ENCODE measurements at regions not wholly inside any gene's neighbourhood (a gene's known extent, or its start where the extent isn't known, plus 50 kb on each side); places are given as distances from the start of the nearest gene placed in this dataset.

DNA sequence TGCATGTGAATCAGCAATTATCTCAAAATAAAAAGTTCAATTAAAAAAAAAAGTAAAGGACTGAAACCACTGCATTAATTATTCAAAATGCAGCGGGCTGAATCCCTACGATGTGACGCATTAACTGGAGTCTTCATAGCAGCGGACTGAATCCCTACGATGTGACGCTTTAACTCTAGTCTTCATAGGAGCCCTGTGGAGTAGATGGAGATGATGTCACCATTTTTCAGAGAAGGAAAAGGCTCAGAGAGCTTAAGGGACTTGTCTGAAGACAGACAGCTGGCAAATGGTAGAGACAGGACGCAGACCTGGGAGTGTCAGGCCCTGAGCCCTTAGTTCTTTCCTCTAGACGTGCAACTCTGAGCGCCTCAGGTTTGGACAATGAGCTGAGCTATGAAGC, 168.0 kb upstream of the MYL2 start:
- no peak for TF ChIP-seq ESRRG (CRISPR knock-in tag; IDR thresholded peaks at IDR 0.05)
- no peak for TF ChIP-seq CSDC2 (CRISPR knock-in tag; IDR thresholded peaks at IDR 0.05)
- no peak for TF ChIP-seq RARB (CRISPR knock-in tag; IDR thresholded peaks at IDR 0.05)
- TF ChIP-seq ISL1 (CRISPR knock-in tag; IDR thresholded peaks at IDR 0.05), result no peak
- TF ChIP-seq, protein P1, sequence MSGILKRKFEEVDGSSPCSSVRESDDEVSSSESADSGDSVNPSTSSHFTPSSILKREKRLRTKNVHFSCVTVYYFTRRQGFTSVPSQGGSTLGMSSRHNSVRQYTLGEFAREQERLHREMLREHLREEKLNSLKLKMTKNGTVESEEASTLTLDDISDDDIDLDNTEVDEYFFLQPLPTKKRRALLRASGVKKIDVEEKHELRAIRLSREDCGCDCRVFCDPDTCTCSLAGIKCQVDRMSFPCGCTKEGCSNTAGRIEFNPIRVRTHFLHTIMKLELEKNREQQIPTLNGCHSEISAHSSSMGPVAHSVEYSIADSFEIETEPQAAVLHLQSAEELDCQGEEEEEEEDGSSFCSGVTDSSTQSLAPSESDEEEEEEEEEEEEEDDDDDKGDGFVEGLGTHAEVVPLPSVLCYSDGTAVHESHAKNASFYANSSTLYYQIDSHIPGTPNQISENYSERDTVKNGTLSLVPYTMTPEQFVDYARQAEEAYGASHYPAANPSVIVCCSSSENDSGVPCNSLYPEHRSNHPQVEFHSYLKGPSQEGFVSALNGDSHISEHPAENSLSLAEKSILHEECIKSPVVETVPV (CRISPR knock-in tag; IDR thresholded peaks at IDR 0.05), result no peak
- no peak for TF ChIP-seq ZFP3 (CRISPR knock-in tag; IDR thresholded peaks at IDR 0.05)
- no peak for TF ChIP-seq GLIS3 (CRISPR knock-in tag; IDR thresholded peaks at IDR 0.05)
- no peak for TF ChIP-seq ZNF565 (CRISPR knock-in tag; conservative IDR thresholded peaks at IDR 0.05; ENCODE audit: low read depth)
- no peak for TF ChIP-seq ZC3H10 (CRISPR knock-in tag; IDR thresholded peaks at IDR 0.05)
- TF ChIP-seq OSR1 (CRISPR knock-in tag; IDR thresholded peaks at IDR 0.05), result no peak
- no peak for TF ChIP-seq ARNTL (CRISPR knock-in tag; IDR thresholded peaks at IDR 0.05; ENCODE audit: borderline replicate concordance, low read depth)
- no peak for TF ChIP-seq SNAI2 (CRISPR knock-in tag; IDR thresholded peaks at IDR 0.05)
- TF ChIP-seq ZNF8 (CRISPR knock-in tag; IDR thresholded peaks at IDR 0.05), result no peak
- TF ChIP-seq, protein P2, sequence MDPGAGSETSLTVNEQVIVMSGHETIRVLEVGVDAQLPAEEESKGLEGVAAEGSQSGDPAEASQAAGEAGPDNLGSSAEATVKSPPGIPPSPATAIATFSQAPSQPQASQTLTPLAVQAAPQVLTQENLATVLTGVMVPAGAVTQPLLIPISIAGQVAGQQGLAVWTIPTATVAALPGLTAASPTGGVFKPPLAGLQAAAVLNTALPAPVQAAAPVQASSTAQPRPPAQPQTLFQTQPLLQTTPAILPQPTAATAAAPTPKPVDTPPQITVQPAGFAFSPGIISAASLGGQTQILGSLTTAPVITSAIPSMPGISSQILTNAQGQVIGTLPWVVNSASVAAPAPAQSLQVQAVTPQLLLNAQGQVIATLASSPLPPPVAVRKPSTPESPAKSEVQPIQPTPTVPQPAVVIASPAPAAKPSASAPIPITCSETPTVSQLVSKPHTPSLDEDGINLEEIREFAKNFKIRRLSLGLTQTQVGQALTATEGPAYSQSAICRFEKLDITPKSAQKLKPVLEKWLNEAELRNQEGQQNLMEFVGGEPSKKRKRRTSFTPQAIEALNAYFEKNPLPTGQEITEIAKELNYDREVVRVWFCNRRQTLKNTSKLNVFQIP (CRISPR knock-in tag; IDR thresholded peaks at IDR 0.05; ENCODE audit: borderline replicate concordance, low read depth), result no peak
- TF ChIP-seq, protein P3, sequence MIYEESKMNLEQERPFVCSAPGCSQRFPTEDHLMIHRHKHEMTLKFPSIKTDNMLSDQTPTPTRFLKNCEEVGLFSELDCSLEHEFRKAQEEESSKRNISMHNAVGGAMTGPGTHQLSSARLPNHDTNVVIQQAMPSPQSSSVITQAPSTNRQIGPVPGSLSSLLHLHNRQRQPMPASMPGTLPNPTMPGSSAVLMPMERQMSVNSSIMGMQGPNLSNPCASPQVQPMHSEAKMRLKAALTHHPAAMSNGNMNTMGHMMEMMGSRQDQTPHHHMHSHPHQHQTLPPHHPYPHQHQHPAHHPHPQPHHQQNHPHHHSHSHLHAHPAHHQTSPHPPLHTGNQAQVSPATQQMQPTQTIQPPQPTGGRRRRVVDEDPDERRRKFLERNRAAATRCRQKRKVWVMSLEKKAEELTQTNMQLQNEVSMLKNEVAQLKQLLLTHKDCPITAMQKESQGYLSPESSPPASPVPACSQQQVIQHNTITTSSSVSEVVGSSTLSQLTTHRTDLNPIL (CRISPR knock-in tag; IDR thresholded peaks at IDR 0.05; ENCODE audit: low read depth), result no peak
- TF ChIP-seq ZNF70 (CRISPR knock-in tag; IDR thresholded peaks at IDR 0.05), result no peak
- no peak for ATAC-seq

DNA sequence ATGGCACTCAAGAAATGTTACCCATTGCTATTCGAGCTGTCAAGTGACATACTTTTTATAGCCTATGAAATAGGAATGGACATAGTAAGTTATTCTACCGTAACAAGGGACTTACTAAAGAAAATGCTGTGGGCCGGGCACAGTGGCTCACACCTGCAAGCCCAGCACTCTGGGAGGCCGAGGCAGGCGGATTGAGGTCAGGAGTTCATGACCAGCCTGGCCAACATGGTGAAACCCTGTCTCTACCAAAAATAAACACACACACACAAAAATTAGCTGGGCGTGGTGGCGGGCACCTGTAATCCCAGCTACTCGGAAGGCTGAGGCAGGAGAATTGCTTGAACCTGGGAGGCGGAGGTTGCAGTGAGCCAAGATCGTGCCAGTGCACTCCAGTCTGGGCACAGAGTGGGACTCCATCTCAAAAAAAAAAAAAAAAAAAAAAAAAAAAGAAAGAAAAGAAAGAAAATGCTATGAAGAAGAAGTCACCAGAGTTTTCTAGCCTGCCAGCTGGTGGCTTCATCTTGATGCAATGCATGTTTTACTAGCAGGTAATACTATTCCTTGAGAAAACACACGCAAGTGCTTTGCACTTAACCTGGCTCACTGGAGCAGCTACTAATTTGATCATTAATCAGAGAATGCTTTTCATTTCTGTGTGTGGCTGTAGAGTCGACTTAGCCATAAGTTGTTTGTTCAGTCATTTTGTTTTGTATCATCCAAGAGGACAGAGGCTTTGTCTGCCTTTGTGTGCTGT, 166.7 kb upstream of the MYL2 start:
- TF ChIP-seq, protein P2 (CRISPR knock-in tag; IDR thresholded peaks at IDR 0.05; ENCODE audit: borderline replicate concordance, low read depth), result no peak
- TF ChIP-seq PPARA (CRISPR knock-in tag; IDR thresholded peaks at IDR 0.05; ENCODE audit: borderline replicate concordance) (no peak), ZC3H10 (CRISPR knock-in tag; IDR thresholded peaks at IDR 0.05) (no peak), TCF4 (CRISPR knock-in tag; IDR thresholded peaks at IDR 0.05; ENCODE audit: borderline replicate concordance) (no peak), BACH2 (CRISPR knock-in tag; IDR thresholded peaks at IDR 0.05; ENCODE audit: borderline replicate concordance) (no peak), SNAI2 (CRISPR knock-in tag; IDR thresholded peaks at IDR 0.05) (no peak), RARB (CRISPR knock-in tag; IDR thresholded peaks at IDR 0.05) (no peak), ZNF8 (CRISPR knock-in tag; IDR thresholded peaks at IDR 0.05) (no peak), ZNF565 (CRISPR knock-in tag; conservative IDR thresholded peaks at IDR 0.05; ENCODE audit: low read depth) (no peak), ZFP30 (CRISPR knock-in tag; IDR thresholded peaks at IDR 0.05) (no peak), OSR1 (CRISPR knock-in tag; IDR thresholded peaks at IDR 0.05) (no peak), TOX (CRISPR knock-in tag; IDR thresholded peaks at IDR 0.05; ENCODE audit: borderline replicate concordance) (no peak), ZNF70 (CRISPR knock-in tag; IDR thresholded peaks at IDR 0.05) (no peak), GLIS3 (CRISPR knock-in tag; IDR thresholded peaks at IDR 0.05) (no peak), ZFP3 (CRISPR knock-in tag; IDR thresholded peaks at IDR 0.05) (no peak), ISL1 (CRISPR knock-in tag; IDR thresholded peaks at IDR 0.05) (no peak)
- TF ChIP-seq, protein P4, sequence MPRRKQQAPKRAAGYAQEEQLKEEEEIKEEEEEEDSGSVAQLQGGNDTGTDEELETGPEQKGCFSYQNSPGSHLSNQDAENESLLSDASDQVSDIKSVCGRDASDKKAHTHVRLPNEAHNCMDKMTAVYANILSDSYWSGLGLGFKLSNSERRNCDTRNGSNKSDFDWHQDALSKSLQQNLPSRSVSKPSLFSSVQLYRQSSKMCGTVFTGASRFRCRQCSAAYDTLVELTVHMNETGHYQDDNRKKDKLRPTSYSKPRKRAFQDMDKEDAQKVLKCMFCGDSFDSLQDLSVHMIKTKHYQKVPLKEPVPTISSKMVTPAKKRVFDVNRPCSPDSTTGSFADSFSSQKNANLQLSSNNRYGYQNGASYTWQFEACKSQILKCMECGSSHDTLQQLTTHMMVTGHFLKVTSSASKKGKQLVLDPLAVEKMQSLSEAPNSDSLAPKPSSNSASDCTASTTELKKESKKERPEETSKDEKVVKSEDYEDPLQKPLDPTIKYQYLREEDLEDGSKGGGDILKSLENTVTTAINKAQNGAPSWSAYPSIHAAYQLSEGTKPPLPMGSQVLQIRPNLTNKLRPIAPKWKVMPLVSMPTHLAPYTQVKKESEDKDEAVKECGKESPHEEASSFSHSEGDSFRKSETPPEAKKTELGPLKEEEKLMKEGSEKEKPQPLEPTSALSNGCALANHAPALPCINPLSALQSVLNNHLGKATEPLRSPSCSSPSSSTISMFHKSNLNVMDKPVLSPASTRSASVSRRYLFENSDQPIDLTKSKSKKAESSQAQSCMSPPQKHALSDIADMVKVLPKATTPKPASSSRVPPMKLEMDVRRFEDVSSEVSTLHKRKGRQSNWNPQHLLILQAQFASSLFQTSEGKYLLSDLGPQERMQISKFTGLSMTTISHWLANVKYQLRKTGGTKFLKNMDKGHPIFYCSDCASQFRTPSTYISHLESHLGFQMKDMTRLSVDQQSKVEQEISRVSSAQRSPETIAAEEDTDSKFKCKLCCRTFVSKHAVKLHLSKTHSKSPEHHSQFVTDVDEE (CRISPR knock-in tag; IDR thresholded peaks at IDR 0.05), result no peak
- TF ChIP-seq, protein P1 (CRISPR knock-in tag; IDR thresholded peaks at IDR 0.05), result no peak
- TF ChIP-seq, protein P5, sequence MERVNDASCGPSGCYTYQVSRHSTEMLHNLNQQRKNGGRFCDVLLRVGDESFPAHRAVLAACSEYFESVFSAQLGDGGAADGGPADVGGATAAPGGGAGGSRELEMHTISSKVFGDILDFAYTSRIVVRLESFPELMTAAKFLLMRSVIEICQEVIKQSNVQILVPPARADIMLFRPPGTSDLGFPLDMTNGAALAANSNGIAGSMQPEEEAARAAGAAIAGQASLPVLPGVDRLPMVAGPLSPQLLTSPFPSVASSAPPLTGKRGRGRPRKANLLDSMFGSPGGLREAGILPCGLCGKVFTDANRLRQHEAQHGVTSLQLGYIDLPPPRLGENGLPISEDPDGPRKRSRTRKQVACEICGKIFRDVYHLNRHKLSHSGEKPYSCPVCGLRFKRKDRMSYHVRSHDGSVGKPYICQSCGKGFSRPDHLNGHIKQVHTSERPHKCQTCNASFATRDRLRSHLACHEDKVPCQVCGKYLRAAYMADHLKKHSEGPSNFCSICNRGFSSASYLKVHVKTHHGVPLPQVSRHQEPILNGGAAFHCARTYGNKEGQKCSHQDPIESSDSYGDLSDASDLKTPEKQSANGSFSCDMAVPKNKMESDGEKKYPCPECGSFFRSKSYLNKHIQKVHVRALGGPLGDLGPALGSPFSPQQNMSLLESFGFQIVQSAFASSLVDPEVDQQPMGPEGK (CRISPR knock-in tag; IDR thresholded peaks at IDR 0.05; ENCODE audit: borderline replicate concordance), result no peak
- TF ChIP-seq, protein P3 (CRISPR knock-in tag; IDR thresholded peaks at IDR 0.05; ENCODE audit: low read depth), result no peak
- ATAC-seq, result no peak
